ENCODE measurements at regions not wholly inside any gene's neighbourhood (a gene's known extent, or its start where the extent isn't known, plus 50 kb on each side); places are given as distances from the start of the nearest gene placed in this dataset.

- ChIA-PET POLR2A (no interaction called here), CTCF (no interaction called here)
- H3K27me3 Mint-ChIP-seq = no peaks in the 10 kb centered on the region
- H3K4me1 Mint-ChIP-seq = no peaks in the 10 kb centered on the region
- no peak overlapping the region for H3K4me3 Mint-ChIP-seq
- no peak overlapping the region for H3K27ac Mint-ChIP-seq
- DNase-seq = no peak
- no peaks in the 10 kb centered on the region for H3K36me3 Mint-ChIP-seq (ENCODE audit: low read depth)
- ATAC-seq = no peak
- intact Hi-C loops (cut with DNase I, micrococcal nuclease) = no loop called here
- H3K9me3 Mint-ChIP-seq (ENCODE audit: low read depth) = no peaks in the 10 kb centered on the region
Observed at GRCh38 chr3:148641722-148642121, 56.0 kb upstream of the AGTR1 start.

- Mint-ChIP-seq H3K27me3 (no peaks in the 10 kb centered on the region), H3K27ac (no peak overlapping the region), H3K4me3 (no peak overlapping the region), H3K9me3 (ENCODE audit: low read depth) (no peaks in the 10 kb centered on the region), H3K36me3 (ENCODE audit: low read depth) (no peaks in the 10 kb centered on the region), H3K4me1 (no peaks in the 10 kb centered on the region)
- intact Hi-C loops (cut with DNase I, micrococcal nuclease) = no loop called here
- CTCF ChIA-PET = no interaction called here
- no peak for DNase-seq
- ATAC-seq = no peak
- POLR2A ChIA-PET = no interaction called here
Observed at GRCh38 chr3:148642214-148642613, 55.5 kb upstream of the AGTR1 start.

- DNase-seq (no peak), ATAC-seq (no peak)
- ChIA-PET POLR2A (no interaction called here), CTCF (no interaction called here)
- Mint-ChIP-seq H3K4me3 (no peak overlapping the region), H3K9me3 (ENCODE audit: low read depth) (no peaks in the 10 kb centered on the region), H3K36me3 (ENCODE audit: low read depth) (no peaks in the 10 kb centered on the region), H3K27me3 (no peaks in the 10 kb centered on the region), H3K4me1 (no peaks in the 10 kb centered on the region), H3K27ac (no peak overlapping the region)
- intact Hi-C loops (cut with DNase I, micrococcal nuclease) = no loop called here
Observed at GRCh38 chr3:148642616-148643015, 55.1 kb upstream of the AGTR1 start.

DNA sequence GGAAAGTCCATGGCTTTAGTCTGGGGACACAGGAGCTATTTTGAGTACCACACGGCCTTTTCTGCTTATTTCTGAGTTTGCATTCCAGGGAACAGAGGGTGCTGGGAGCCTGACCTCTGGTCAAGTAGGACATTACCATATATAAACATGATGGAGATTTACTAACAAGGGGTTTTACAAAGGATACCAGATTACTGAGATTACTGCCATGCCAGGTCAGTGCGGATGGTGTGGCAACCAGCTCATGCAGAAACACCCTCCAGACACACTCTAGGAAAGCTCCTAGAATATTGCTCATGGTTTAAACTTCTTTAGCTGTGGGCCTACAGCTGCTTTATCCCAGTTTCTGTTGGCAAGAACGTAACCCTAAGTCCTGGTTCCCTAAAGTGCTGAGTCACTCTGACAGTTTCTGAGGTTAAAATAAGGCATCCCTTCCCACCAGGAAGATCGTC lies 54.3 kb upstream of the AGTR1 start:
- CTCF ChIA-PET = interaction anchor here (0.5 kb wide), 1 partner anchor 13 kb away, joined by 3 read pairs; no protein-coding TSS in a partner anchor
- H3K27me3 Mint-ChIP-seq = no peaks in the 10 kb centered on the region
- no peak for ATAC-seq
- H3K36me3 Mint-ChIP-seq (ENCODE audit: low read depth) = no peaks in the 10 kb centered on the region
- POLR2A ChIA-PET = no interaction called here
- H3K9me3 Mint-ChIP-seq (ENCODE audit: low read depth) = no peaks in the 10 kb centered on the region
- intact Hi-C loops (cut with DNase I, micrococcal nuclease) = no loop called here
- no peak overlapping the region for H3K27ac Mint-ChIP-seq
- H3K4me3 Mint-ChIP-seq = no peak overlapping the region
- DNase-seq = no peak
- H3K4me1 Mint-ChIP-seq = no peaks in the 10 kb centered on the region

DNA sequence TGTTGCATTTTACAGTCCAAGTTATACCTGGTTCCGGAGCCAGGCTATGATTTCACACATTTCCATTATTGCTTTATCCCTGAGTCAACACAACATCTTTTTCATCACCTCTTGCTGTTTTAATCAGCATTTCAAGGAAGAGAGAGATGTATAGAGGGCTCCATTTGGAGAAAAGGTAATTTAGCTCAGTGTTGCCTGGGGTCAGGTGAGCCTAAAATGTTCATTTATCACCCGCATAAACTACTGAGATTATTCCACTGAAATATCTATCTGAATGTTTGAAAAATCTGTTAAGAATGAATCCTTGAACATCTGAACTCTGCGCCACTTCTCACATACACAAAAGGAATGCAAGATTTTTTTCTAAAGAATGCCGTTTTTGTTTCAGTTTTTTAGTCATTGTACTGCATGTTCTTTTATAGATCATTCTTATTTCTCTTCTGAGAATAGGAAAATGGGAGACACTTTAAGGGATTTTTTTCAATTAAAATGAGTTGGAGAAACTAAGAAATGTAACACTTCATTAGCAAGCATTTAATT lies 51.5 kb upstream of the AGTR1 start:
- ChIA-PET CTCF (no interaction called here), POLR2A (no interaction called here)
- Mint-ChIP-seq H3K27ac (no peak overlapping the region), H3K4me3 (no peak overlapping the region), H3K4me1 (no peaks in the 10 kb centered on the region), H3K27me3 (no peaks in the 10 kb centered on the region), H3K9me3 (ENCODE audit: low read depth) (no peaks in the 10 kb centered on the region), H3K36me3 (ENCODE audit: low read depth) (no peaks in the 10 kb centered on the region)
- no peak for ATAC-seq
- DNase-seq = no peak
- intact Hi-C loops (cut with DNase I, micrococcal nuclease) = no loop called here

All from activated CD4-positive, alpha-beta T cell treated with anti-CD3 and anti-CD28 coated beads for 36 hours (primary cell).